Smooth muscle cell (in vitro differentiated cells): ENCODE measurements at regions not wholly inside any gene's neighbourhood (a gene's known extent, or its start where the extent isn't known, plus 50 kb on each side); places are given as distances from the start of the nearest gene placed in this dataset.

Experiments used
- DNase-seq: peaks from one replicate; lab custom pipeline; 2025; ENCODE audit not compliant: unreplicated experiment; lab: John Stamatoyannopoulos, UW
- H2AFZ ChIP-seq: fragments of 200-600 bp; sonication (generic); 2 replicates; pipeline ENCODE4 v1.6.0; 2016; ENCODE audit warnings: antibody characterized with exemption, low read depth, mild to moderate bottlenecking
- H3F3A ChIP-seq: fragments of 200-600 bp; sonication (generic); 2 replicates; pipeline ENCODE4 v1.6.0; 2017; ENCODE audit warnings: antibody characterized with exemption, low read depth
- H3K27ac ChIP-seq: fragments of 200-600 bp; sonication (generic); 2 replicates; pipeline ENCODE4 v1.5.1; 2016; ENCODE audit warnings: low read depth, mild to moderate bottlenecking
- H3K27me3 ChIP-seq: fragments of 200-600 bp; sonication (generic); 2 replicates; pipeline ENCODE4 v1.6.1; 2016; ENCODE audit warnings: low read depth, mild to moderate bottlenecking
- H3K36me3 ChIP-seq: fragments of 200-600 bp; sonication (generic); 2 replicates; pipeline ENCODE4 v1.5.1; 2016; ENCODE audit warnings: low read depth
- H3K4me1 ChIP-seq: fragments of 200-600 bp; sonication (generic); 2 replicates; pipeline ENCODE4 v1.5.1; 2016; ENCODE audit warnings: low read depth
- H3K4me2 ChIP-seq: fragments of 200-600 bp; sonication (generic); 2 replicates; pipeline ENCODE4 v1.6.0; 2016; ENCODE audit warnings: mild to moderate bottlenecking
- H3K4me3 ChIP-seq: fragments of 200-600 bp; sonication (generic); 2 replicates; pipeline ENCODE4 v1.5.1; 2016; ENCODE audit warnings: mild to moderate bottlenecking
- H3K79me2 ChIP-seq: fragments of 200-600 bp; sonication (generic); 2 replicates; pipeline ENCODE4 v1.6.0; 2016; ENCODE audit warnings: low read depth, mild to moderate bottlenecking
- H3K9ac ChIP-seq: fragments of 200-600 bp; sonication (generic); 2 replicates; pipeline ENCODE4 v1.6.0; 2016; ENCODE audit warnings: low read depth
- H3K9me3 ChIP-seq: fragments of 200-600 bp; sonication (generic); replicated peaks from 2 replicates; pipeline ENCODE4 v1.5.1; 2016; ENCODE audit warnings: low read depth
- H4K20me1 ChIP-seq: fragments of 200-600 bp; sonication (generic); 2 replicates; pipeline ENCODE4 v1.6.0; 2016; ENCODE audit warnings: low read depth
- WGBS: methylation state at CpG from one replicate; pipeline ENCODE4 v1.1.7; 2016; ENCODE audit warnings: low lambda C conversion rate; 5-methylcytosine and 5-hydroxymethylcytosine counted together
- TF ChIP-seq, protein P1 (sequence below): fragments of 200-600 bp; sonication (generic); IDR thresholded peaks from 2 replicates; pipeline ENCODE4 v1.5.1; 2017; ENCODE audit warnings: borderline replicate concordance, mild to moderate bottlenecking, antibody characterized with exemption; ENCODE audit not compliant: insufficient read depth, poor library complexity, severe bottlenecking

DNA sequence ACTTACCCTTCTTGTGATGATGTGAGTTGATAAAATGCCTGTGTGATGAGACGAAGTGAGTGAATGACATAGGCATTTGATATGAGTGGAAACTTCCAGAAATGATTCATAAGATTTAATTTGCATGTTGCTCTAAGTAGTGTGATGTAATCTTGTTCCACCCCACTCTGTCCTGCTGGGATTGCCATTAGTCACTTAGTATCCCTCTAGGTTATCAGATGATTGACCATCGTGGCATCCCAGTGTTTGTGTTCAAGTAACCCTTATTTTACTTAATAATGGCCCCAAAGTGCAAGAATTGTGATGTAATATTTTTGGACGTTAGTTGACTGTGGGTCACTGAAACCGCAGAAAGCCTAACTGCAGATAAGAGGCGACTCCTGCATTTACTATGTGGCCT, 214.4 kb upstream of the DIO2 start:
- H3K27me3 ChIP-seq = no peaks in the 10 kb centered on the region
- H3K4me1 ChIP-seq = no peaks in the 10 kb centered on the region
- no peak overlapping the region for H3K4me3 ChIP-seq
- H3K9ac ChIP-seq = no peak overlapping the region
- H3K4me2 ChIP-seq = no peak overlapping the region
- no peak for DNase-seq
- no peaks in the 10 kb centered on the region for H4K20me1 ChIP-seq
- no peaks in the 10 kb centered on the region for H3K36me3 ChIP-seq
- no peak overlapping the region for H2AFZ ChIP-seq
- no peaks in the 10 kb centered on the region for H3F3A ChIP-seq
- WGBS = 48% methylated on average over 5 of the region's 5 CpGs
- no peaks in the 10 kb centered on the region for H3K9me3 ChIP-seq
- H3K79me2 ChIP-seq = no peaks in the 10 kb centered on the region
- H3K27ac ChIP-seq = peak overlapping the region; percentile 50
- TF ChIP-seq, protein P1, sequence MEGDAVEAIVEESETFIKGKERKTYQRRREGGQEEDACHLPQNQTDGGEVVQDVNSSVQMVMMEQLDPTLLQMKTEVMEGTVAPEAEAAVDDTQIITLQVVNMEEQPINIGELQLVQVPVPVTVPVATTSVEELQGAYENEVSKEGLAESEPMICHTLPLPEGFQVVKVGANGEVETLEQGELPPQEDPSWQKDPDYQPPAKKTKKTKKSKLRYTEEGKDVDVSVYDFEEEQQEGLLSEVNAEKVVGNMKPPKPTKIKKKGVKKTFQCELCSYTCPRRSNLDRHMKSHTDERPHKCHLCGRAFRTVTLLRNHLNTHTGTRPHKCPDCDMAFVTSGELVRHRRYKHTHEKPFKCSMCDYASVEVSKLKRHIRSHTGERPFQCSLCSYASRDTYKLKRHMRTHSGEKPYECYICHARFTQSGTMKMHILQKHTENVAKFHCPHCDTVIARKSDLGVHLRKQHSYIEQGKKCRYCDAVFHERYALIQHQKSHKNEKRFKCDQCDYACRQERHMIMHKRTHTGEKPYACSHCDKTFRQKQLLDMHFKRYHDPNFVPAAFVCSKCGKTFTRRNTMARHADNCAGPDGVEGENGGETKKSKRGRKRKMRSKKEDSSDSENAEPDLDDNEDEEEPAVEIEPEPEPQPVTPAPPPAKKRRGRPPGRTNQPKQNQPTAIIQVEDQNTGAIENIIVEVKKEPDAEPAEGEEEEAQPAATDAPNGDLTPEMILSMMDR = no peak

DNA sequence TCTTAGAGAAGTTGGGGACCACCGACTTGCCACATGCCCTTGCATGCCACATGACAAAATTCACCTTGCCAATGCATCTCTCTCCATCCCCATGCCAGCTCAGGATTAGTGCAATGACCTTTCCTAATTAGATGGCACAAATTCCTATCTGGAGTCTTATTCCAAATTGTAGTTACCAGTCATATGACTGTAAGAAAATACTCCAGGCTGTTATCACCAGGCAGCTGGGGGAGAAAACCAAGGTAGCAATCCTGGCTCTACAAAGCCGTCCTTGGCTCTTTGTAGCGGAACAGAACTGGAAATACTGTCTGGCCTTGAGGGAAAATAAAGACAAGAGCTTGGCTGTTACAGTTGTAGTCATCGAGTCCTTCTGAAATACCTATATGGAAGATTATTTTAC, 208.5 kb upstream of the DIO2 start:
- WGBS = 89% methylated on average over 4 of the region's 4 CpGs
- TF ChIP-seq, protein P1 = no peak
- H2AFZ ChIP-seq = no peak overlapping the region

DNA sequence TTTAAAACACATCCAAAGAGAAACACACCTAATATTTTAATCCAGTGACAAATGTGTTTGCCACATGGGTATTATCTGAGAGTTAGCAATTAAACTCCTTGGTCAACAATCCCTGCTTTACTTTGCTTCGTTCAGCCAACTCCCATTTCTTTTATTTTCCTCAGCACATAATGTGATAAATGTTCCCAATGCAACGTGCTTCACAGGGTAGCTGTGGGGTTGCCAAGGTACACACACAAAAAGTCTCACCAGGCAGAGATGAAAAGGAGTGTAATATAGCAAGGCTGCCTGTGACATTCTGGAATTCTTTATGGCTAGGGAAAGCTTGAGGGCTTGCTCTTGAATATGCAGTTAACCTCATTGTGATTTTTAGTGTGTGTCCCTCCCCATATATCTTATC, 208.0 kb upstream of the DIO2 start:
- H3K27me3 ChIP-seq = no peaks in the 10 kb centered on the region
- DNase-seq = no peak
- 87% methylated on average over 2 of the region's 2 CpGs for WGBS
- no peak overlapping the region for H3K4me3 ChIP-seq
- TF ChIP-seq, protein P1 = no peak
- no peaks in the 10 kb centered on the region for H3K4me1 ChIP-seq
- no peak overlapping the region for H3K9ac ChIP-seq
- H4K20me1 ChIP-seq = no peaks in the 10 kb centered on the region
- no peaks in the 10 kb centered on the region for H3K79me2 ChIP-seq
- no peaks in the 10 kb centered on the region for H3K36me3 ChIP-seq
- no peak overlapping the region for H3K4me2 ChIP-seq
- no peaks in the 10 kb centered on the region for H3K9me3 ChIP-seq
- no peak overlapping the region for H3K27ac ChIP-seq
- no peak overlapping the region for H2AFZ ChIP-seq
- H3F3A ChIP-seq = no peaks in the 10 kb centered on the region

More for the DNA sequence above, 208.5 kb upstream of the DIO2 start:
- Histone ChIP-seq H3K9me3 (no peaks in the 10 kb centered on the region), H4K20me1 (no peaks in the 10 kb centered on the region), H3K79me2 (no peaks in the 10 kb centered on the region), H3K36me3 (no peaks in the 10 kb centered on the region), H3K4me1 (no peaks in the 10 kb centered on the region), H3K4me3 (no peak overlapping the region), H3K27ac (no peak overlapping the region), H3K4me2 (no peak overlapping the region), H3K9ac (no peak overlapping the region), H3K27me3 (no peaks in the 10 kb centered on the region), H3F3A (no peaks in the 10 kb centered on the region)
- DNase-seq = no peak

DNA sequence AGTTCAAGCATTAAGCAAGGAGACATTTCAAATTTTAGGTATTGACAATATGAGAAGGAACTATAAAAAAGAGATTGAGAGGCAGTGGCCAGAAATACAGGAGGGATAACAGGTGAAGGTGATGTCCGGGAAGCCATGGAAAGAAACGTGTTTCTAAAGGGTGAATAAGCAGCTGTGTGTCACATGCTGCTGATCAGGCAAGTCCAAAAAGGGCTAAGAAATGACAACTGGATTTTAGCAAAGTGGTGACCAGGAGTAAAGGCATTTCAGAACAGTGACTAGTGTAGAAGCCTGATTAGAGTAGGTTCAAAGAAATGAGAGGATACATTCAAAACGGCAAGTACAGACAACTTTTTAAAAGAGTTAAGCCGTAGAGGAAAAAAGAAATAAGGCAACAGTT, 204.3 kb upstream of the DIO2 start:
- H3K4me1 ChIP-seq = no peaks in the 10 kb centered on the region
- H3K9ac ChIP-seq = no peak overlapping the region
- no peak overlapping the region for H2AFZ ChIP-seq
- no peaks in the 10 kb centered on the region for H3F3A ChIP-seq
- no peaks in the 10 kb centered on the region for H3K9me3 ChIP-seq
- 91% methylated on average over 4 of the region's 4 CpGs for WGBS
- H3K36me3 ChIP-seq = no peaks in the 10 kb centered on the region
- H3K4me3 ChIP-seq = no peak overlapping the region
- no peak for DNase-seq
- no peak overlapping the region for H3K4me2 ChIP-seq
- no peaks in the 10 kb centered on the region for H3K27me3 ChIP-seq
- H3K27ac ChIP-seq = no peak overlapping the region
- H3K79me2 ChIP-seq = no peaks in the 10 kb centered on the region
- no peaks in the 10 kb centered on the region for H4K20me1 ChIP-seq
- TF ChIP-seq, protein P1 = no peak
